ENCODE measurements at regions not wholly inside any gene's neighbourhood (a gene's known extent, or its start where the extent isn't known, plus 50 kb on each side); places are given as distances from the start of the nearest gene placed in this dataset.

GRCh38 chr7:22635349-22635748, 91.7 kb upstream of the IL6 start:
- TF ChIP-seq EZH2 (IDR thresholded peaks at IDR 0.05; ENCODE audit: low read length, missing control alignments), result no peak
- TF ChIP-seq, protein P1, sequence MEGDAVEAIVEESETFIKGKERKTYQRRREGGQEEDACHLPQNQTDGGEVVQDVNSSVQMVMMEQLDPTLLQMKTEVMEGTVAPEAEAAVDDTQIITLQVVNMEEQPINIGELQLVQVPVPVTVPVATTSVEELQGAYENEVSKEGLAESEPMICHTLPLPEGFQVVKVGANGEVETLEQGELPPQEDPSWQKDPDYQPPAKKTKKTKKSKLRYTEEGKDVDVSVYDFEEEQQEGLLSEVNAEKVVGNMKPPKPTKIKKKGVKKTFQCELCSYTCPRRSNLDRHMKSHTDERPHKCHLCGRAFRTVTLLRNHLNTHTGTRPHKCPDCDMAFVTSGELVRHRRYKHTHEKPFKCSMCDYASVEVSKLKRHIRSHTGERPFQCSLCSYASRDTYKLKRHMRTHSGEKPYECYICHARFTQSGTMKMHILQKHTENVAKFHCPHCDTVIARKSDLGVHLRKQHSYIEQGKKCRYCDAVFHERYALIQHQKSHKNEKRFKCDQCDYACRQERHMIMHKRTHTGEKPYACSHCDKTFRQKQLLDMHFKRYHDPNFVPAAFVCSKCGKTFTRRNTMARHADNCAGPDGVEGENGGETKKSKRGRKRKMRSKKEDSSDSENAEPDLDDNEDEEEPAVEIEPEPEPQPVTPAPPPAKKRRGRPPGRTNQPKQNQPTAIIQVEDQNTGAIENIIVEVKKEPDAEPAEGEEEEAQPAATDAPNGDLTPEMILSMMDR (conservative IDR thresholded peaks at IDR 0.05 in 1 of 2, IDR thresholded peaks at IDR 0.05 in 1 of 2; ENCODE audit: low read depth in 1 of 2, low read length in 2 of 2), result no peak
- no peak overlapping the region for H3K27ac ChIP-seq (ENCODE audit: insufficient read depth, low read length)
- H3K27me3 ChIP-seq (ENCODE audit: control insufficient read depth, insufficient read depth, low read length), result no peaks in the 10 kb centered on the region
- H3K4me2 ChIP-seq (ENCODE audit: extremely low read depth, insufficient read depth, low read length), result no peak overlapping the region
- no peak overlapping the region for H3K4me3 ChIP-seq (replicated peaks in 1 of 4; ENCODE audit: control extremely low read depth in 1 of 4, insufficient read depth in 1 of 4, low read depth in 3 of 4, low read length in 4 of 4)
- no peaks in the 10 kb centered on the region for H3K4me1 ChIP-seq (ENCODE audit: control insufficient read depth, extremely low read depth, insufficient read depth, low read length)
- H3K9ac ChIP-seq (ENCODE audit: insufficient read depth, low read length), result no peak overlapping the region
- no peak overlapping the region for H2AFZ ChIP-seq (ENCODE audit: low read length)
- H3K79me2 ChIP-seq (ENCODE audit: control insufficient read depth, insufficient read depth, low read length), result no peaks in the 10 kb centered on the region
- no peaks in the 10 kb centered on the region for H3K36me3 ChIP-seq (ENCODE audit: control insufficient read depth, insufficient read depth, low read length)
- no peak for DNase-seq (ENCODE audit: low read depth in 2 of 2)
- H4K20me1 ChIP-seq (ENCODE audit: control insufficient read depth, extremely low read depth, insufficient read depth, low read length), result no peaks in the 10 kb centered on the region
- no peaks in the 10 kb centered on the region for H3K9me3 ChIP-seq (ENCODE audit: control insufficient read depth, insufficient read depth, low read depth, low read length)

DNA sequence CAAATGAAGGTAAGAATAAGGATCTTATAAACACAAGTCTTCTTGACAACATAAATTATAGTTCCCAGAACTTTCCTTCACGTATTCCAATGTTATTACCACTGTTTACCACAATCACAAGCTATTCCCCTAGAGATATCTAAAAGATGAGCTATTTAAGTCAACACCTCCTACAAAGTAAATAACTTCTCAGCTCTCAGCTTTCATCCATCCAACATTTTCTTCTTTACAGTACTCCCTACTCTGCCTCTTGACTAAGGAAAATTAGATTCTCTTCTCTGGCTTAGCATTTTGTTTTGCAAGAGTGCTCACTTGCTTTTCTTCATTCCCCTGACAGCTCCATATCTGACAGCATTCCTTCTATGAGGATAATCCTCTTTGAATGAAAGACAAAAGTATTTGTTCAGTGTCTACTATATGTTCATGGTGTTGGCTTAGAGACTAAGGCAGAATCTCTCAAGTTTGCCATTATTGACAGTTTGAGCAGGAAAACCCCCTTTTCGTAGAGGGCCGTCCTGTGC, 93.0 kb upstream of the IL6 start:
- Histone ChIP-seq H4K20me1 (ENCODE audit: control insufficient read depth, extremely low read depth, insufficient read depth, low read length) (no peaks in the 10 kb centered on the region), H3K9ac (ENCODE audit: insufficient read depth, low read length) (no peak overlapping the region), H3K36me3 (ENCODE audit: control insufficient read depth, insufficient read depth, low read length) (no peaks in the 10 kb centered on the region), H3K27ac (ENCODE audit: insufficient read depth, low read length) (no peak overlapping the region), H3K79me2 (ENCODE audit: control insufficient read depth, insufficient read depth, low read length) (no peaks in the 10 kb centered on the region), H3K4me1 (ENCODE audit: control insufficient read depth, extremely low read depth, insufficient read depth, low read length) (no peaks in the 10 kb centered on the region), H3K4me3 (replicated peaks in 1 of 4; ENCODE audit: control extremely low read depth in 1 of 4, insufficient read depth in 1 of 4, low read depth in 3 of 4, low read length in 4 of 4) (no peak overlapping the region), H3K27me3 (ENCODE audit: control insufficient read depth, insufficient read depth, low read length) (no peaks in the 10 kb centered on the region), H2AFZ (ENCODE audit: low read length) (no peak overlapping the region), H3K4me2 (ENCODE audit: extremely low read depth, insufficient read depth, low read length) (no peak overlapping the region), H3K9me3 (ENCODE audit: control insufficient read depth, insufficient read depth, low read depth, low read length) (no peaks in the 10 kb centered on the region)
- DNase-seq (ENCODE audit: low read depth in 2 of 2), result no peak
- TF ChIP-seq, protein P1 (conservative IDR thresholded peaks at IDR 0.05 in 1 of 2, IDR thresholded peaks at IDR 0.05 in 1 of 2; ENCODE audit: low read depth in 1 of 2, low read length in 2 of 2), result no peak
- TF ChIP-seq EZH2 (IDR thresholded peaks at IDR 0.05; ENCODE audit: low read length, missing control alignments), result no peak

DNA sequence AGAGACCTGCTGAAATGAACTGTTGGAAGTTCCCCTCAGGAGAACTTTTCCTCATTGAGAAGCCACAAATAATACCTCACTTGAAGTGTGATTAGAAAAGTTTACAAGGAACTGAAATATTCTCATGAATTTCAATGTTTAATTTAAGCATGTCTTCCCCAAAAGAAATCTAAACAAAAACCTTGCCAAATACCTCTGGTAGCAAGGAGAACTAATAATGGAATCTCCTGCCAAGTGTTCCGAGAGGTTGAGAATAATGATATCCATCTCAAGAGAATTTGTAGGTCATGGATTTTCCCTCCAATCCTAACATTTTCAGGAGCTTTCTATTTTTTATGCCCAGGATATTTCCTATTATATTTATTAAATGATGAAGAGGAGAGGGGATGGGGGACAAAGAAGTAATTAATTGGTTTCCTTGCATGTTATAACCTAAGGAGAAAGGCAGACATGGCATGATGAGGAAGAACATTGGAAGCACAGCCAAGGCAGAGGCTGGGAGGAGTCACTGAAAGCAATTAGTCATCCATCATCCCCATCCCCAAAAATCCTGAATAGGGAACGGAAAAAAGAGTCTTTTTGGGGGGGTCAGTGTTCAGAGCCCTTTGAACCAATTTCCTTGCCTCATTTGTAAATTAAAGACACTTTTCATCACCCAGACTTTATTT, 93.6 kb upstream of the IL6 start:
- no peaks in the 10 kb centered on the region for H3K36me3 ChIP-seq (ENCODE audit: control insufficient read depth, insufficient read depth, low read length)
- no peaks in the 10 kb centered on the region for H3K9me3 ChIP-seq (ENCODE audit: control insufficient read depth, insufficient read depth, low read depth, low read length)
- H3K9ac ChIP-seq (ENCODE audit: insufficient read depth, low read length), result no peak overlapping the region
- no peak overlapping the region for H3K4me3 ChIP-seq (replicated peaks in 1 of 4; ENCODE audit: control extremely low read depth in 1 of 4, insufficient read depth in 1 of 4, low read depth in 3 of 4, low read length in 4 of 4)
- TF ChIP-seq, protein P1 (conservative IDR thresholded peaks at IDR 0.05 in 1 of 2, IDR thresholded peaks at IDR 0.05 in 1 of 2; ENCODE audit: low read depth in 1 of 2, low read length in 2 of 2), result no peak
- no peak for TF ChIP-seq EZH2 (IDR thresholded peaks at IDR 0.05; ENCODE audit: low read length, missing control alignments)
- DNase-seq (ENCODE audit: low read depth in 2 of 2), result peak in 1 of 2 donors; percentile 58
- no peak overlapping the region for H3K27ac ChIP-seq (ENCODE audit: insufficient read depth, low read length)
- H2AFZ ChIP-seq (ENCODE audit: low read length), result no peak overlapping the region
- H3K79me2 ChIP-seq (ENCODE audit: control insufficient read depth, insufficient read depth, low read length), result no peaks in the 10 kb centered on the region
- H3K27me3 ChIP-seq (ENCODE audit: control insufficient read depth, insufficient read depth, low read length), result no peaks in the 10 kb centered on the region
- no peaks in the 10 kb centered on the region for H4K20me1 ChIP-seq (ENCODE audit: control insufficient read depth, extremely low read depth, insufficient read depth, low read length)
- no peak overlapping the region for H3K4me2 ChIP-seq (ENCODE audit: extremely low read depth, insufficient read depth, low read length)
- H3K4me1 ChIP-seq (ENCODE audit: control insufficient read depth, extremely low read depth, insufficient read depth, low read length), result no peaks in the 10 kb centered on the region
